HG03175 (cell line): ENCODE measurements at regions not wholly inside any gene's neighbourhood (a gene's known extent, or its start where the extent isn't known, plus 50 kb on each side); places are given as distances from the start of the nearest gene placed in this dataset.

ENCODE experiments used
- ATAC-seq: cut with Tn5 transposase; IDR thresholded peaks from one replicate; pipeline ENCODE4 v1.9.1; 2021; ENCODE audit warnings: mild to moderate bottlenecking, moderate library complexity; ENCODE audit not compliant: unreplicated experiment

DNA sequence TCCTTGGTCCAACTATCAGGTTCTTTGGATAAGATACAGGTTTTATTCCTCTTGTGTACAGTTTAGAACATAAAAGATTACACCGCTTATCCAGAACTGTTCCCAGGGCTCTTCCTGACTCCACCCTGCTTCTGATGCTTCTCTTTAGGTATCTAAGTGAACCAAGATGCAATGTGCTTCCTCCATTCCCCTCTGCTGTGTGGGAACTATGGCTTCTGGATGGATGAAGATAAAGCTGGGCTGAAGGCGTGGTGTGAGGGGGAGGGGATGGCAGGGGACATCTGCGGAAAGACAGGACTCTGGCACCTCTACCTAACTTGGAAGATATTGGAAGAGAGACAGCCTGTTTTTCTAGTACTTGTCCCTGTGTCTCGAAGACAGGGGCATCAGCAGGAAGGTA, 209.9 kb upstream of the TBX20 start:
- no peak for ATAC-seq

DNA sequence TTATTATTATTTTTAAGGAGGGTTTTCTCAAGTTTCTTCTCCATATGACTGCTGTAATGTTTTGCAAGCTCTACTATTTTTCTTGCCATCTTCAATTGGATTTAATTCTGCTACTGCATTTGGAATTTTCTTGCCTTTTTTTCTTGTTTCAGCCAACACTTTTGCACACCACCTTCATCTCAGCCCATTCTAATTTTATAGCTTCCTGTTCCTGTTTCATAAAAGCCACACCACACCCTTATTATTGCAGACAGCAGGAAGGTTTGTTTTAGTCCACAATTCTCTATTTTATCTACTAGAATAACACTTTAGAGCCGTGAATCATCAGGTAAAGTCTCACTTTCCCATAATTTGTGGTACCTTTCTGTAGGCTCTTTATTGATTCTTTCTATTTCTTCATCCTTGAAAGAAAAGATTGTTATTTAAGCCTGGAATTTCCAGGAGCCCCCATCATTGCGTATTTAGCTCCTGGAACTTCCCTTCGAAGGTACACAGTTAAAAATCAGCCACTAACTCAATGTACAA, 209.3 kb upstream of the TBX20 start:
- ATAC-seq, result no peak

DNA sequence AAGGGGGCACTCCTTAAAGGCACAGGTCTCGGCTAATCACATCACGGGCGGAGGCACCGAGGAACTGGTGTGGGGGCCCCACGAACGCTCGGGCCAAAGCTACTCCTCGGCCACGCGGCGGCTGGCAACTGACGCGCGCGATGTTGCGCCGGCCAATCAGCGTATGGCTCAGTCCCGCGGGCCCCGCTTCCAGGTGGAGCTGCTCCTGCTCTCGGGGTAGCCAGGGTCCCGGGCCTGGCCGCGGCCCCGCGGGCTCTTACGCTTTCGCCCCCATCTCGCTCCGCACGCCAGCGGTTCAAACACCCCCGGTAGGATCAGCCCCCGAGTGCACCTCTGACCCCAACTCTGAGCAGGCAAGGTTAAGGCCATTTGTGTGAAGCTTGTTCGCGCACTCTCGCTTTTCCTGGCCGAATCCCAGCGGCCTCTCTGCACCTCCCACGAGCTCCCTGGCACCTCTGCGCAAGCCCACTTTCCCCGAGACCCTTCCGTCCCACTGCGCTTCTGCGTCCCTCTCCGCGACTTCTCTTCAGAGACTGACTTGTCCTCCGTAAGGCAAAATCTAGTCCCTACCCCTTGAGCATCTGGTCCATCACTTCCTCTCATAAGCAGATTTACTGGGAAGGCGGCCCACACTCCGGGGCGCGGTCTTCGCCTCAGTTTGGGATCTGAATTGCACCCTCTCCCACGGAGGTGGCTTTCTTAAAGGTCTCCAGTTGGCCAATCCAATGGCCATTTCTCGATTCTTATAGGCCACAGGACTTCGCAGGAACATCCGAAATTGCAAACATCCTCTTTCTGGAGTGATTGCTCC, 200.9 kb upstream of the TBX20 start:
- ATAC-seq, result no peak

DNA sequence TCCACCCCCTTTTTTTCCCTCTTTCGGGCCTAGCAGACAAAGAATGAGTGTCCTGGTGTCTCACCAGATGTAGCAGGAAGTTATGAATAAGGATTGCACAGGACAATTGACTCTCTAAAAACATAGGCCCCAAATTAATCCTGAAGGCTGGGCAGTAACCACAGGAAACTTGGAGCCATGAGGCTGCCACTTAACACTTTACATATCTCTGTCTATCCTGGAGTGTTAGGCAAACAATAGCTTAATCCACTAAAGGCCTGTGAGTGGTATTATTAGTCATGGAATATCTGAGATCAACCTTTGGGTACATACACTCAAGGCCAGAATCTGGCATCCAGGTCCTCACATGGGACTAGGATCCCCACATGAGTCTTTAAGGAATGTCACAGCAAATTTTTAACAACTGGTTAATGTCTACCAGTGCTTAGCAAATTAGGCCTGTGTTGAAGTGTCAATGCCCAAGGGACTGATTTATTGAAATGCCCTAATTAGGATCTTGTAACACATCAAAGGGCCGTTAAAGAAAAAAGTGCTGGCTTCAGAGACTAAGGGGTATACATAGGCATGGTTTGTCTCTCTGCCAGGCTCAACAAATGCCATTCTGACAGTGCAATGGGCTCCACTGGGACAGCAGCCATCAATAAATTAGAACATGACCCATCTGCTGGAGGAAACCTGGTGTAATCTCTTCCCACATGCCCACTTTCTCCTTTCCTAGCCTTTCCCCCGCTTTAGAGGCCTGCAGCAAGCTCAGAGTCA, 196.7 kb upstream of the TBX20 start:
- ATAC-seq, result no peak

GRCh38 chr7:35448486-35448885, 194.6 kb upstream of the TBX20 start:
- ATAC-seq, result no peak

GRCh38 chr7:35446091-35446490, 192.2 kb upstream of the TBX20 start:
- ATAC-seq, result no peak

- no peak for ATAC-seq
Observed at GRCh38 chr7:35437619-35438275, 183.8 kb upstream of the TBX20 start.

DNA sequence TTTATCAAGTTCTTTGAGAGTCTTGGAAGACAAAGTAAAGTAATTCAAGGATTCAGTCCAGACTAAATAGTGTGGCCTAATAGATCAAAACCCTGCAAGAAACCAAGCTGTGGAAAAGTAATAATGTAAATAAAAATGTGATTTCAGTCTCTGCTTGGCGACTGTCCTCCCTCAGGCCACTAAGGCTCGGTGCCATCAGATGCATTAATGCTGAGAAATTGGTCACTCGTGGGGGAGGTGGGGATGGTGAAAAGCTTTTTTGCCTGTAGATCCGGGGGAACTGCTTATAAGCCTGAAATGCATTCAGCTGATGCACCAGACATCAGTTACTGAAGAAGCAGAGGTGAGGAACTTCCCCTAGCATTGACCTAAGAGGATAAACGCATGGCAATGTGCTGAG, 182.6 kb upstream of the TBX20 start:
- ATAC-seq, result no peak

- no peak for ATAC-seq
Observed at GRCh38 chr7:35430547-35431153, 176.8 kb upstream of the TBX20 start.

DNA sequence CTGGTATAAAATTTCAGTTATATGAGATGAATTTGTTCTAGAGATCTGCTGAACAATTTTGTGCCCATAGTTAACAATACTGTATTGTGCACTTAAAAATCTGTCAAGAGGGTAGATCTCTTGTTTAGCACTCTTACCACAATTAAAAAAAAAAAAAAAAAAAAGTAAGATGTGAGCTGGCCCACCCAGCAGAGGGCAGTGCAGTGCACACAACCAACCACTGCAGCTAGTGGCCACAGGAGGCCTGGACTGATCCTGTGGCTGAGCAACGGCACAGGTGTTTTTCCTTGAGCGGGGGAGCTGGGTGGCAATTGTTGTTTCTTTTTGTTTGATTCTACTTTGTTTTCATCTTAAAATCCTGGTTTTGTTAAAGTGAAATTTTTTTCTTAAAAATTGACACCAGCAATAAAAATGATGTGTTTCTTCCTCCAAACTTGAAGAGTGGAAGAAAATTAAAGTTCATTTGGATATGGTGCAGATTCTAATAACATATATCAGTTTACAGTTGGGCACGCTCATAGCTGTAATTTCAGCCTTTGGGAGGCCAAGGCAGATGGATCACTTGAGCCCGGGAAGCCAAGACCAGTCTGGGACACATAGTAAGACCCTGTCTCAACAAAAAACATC, 171.1 kb upstream of the TBX20 start:
- no peak for ATAC-seq

GRCh38 chr7:35424440-35424839, 170.5 kb upstream of the TBX20 start:
- ATAC-seq, result no peak

- no peak for ATAC-seq
Observed at GRCh38 chr7:35422715-35423114, 168.8 kb upstream of the TBX20 start.

DNA sequence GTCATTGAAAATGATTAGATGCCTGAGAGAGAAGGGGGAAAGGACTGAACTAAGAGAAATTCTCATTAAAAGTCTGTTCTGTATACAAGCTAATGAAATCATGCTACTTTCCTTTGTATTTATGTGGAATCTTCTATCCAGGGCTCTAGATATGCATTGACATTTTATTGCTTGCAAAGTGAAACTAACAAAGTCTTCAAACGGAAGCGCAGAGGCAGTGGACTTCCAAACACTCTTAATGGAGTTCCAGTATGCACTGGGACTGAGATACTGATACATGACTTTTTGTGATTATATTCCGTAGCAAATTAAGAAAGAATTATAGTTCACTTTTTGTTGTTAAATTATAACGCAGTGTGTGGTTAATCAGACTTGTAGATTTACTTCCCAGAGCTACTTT, 166.8 kb upstream of the TBX20 start:
- ATAC-seq, result no peak

- ATAC-seq, result no peak
Observed at GRCh38 chr7:35419391-35419755, 165.5 kb upstream of the TBX20 start.

GRCh38 chr7:35418716-35419390, 165.0 kb upstream of the TBX20 start:
- no peak for ATAC-seq

GRCh38 chr7:35416568-35416967, 162.7 kb upstream of the TBX20 start:
- ATAC-seq, result no peak

- no peak for ATAC-seq
Observed at GRCh38 chr7:35415411-35415822, 161.5 kb upstream of the TBX20 start.

DNA sequence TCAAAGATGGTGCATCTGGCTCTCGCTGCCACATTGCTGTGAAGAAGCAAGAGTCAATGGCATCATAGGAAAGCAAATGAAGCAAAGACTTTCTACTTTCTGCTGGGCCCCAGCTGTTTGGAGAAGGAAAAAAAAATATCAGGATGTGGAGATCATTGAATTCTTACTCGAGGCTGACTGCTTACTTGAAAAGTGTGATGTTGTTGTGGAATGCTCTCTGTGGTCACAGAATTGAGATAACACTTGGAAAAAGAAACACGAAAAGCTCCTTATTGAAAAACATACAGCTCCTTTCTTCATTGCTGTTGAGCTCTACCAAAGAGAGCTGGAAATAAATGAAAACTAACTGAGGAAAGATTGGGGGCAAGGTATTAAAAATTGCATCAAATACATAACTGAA, 157.4 kb upstream of the TBX20 start:
- no peak for ATAC-seq

DNA sequence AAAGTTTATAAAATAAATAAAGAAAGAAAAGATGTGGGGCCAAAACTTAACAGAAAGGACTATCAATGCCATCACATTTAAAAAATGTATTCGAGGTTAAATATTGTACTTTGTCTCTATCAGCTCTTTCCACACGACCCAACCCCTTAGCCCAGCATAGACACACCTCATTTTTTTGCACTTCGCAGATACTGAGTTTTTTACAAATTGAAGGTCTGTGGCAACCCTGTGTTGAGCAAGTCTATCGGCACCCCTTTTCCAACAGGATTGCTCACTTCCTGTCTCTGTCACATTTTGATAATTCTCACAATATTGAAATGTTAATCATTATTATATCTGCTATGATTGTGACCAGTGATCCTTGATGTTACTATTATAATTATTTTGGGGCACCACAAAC, 151.6 kb upstream of the TBX20 start:
- ATAC-seq, result no peak

GRCh38 chr7:35401217-35401879, 147.4 kb upstream of the TBX20 start:
- no peak for ATAC-seq
